ENCODE measurements at regions not wholly inside any gene's neighbourhood (a gene's known extent, or its start where the extent isn't known, plus 50 kb on each side); places are given as distances from the start of the nearest gene placed in this dataset.

DNA sequence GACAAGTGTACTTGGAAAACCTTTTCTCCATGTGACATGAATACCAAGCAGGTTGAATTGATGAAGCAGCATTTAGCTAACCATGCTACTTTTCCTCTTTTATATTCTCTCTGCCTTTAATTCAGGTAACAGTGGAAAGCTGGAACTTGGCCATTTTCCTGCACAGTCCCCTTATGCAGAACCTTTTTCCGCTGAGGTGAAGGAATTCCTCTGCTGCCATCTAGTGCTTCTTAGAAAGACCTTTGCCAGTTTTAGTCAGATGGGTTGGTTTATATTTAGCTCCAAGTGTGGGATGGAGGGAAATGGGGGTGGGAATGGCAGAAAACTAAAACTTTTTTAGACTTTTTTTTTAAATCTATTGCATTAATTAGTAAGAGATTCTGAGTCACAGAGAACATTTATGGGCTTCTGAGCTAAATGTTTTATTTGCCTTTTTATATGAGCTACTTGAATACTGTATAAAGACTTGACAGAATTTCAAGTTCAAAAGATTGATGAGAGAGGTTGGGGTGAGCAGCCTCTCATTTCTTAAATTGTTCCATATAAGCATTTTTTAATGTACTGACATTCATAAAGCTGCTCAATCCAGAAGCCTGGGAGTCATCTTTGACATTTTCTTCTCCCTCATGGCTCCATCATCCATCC is 153.9 kb upstream of the ZC3H12C start:
- ATAC-seq = peak; percentile 96
- TF ChIP-seq ZFP3 (CRISPR knock-in tag; IDR thresholded peaks at IDR 0.05) = no peak
- no peak for TF ChIP-seq ZNF70 (CRISPR knock-in tag; IDR thresholded peaks at IDR 0.05)
- no peak for TF ChIP-seq ARNTL (CRISPR knock-in tag; IDR thresholded peaks at IDR 0.05; ENCODE audit: borderline replicate concordance, low read depth)
- TF ChIP-seq PPARA (CRISPR knock-in tag; IDR thresholded peaks at IDR 0.05; ENCODE audit: borderline replicate concordance) = no peak
- no peak for TF ChIP-seq CREB5 (CRISPR knock-in tag; IDR thresholded peaks at IDR 0.05; ENCODE audit: low read depth)
- no peak for TF ChIP-seq ZNF565 (CRISPR knock-in tag; conservative IDR thresholded peaks at IDR 0.05; ENCODE audit: low read depth)
- TF ChIP-seq SNAI2 (CRISPR knock-in tag; IDR thresholded peaks at IDR 0.05) = no peak
- no peak for TF ChIP-seq TCF4 (CRISPR knock-in tag; IDR thresholded peaks at IDR 0.05; ENCODE audit: borderline replicate concordance)

DNA sequence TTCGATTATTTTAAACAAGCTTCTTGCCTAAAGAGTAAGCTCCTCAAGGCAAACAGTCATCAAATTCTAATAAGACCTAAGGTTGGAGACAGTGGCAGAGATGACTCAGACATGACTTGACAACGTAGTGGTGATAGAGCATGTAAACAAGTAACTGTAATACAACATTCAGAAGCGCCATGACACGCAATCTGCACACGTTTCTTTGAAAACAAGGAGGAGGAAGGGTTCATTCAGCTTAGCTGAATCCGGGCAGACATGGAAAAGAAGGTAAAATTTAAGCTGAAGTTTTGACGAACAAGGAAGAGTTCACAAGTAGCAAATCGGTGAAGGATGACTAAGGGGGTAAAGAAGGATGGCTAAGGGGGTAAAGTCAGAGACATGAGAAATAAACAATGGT is 152.4 kb upstream of the ZC3H12C start:
- ATAC-seq = no peak
- TF ChIP-seq ZFP30 (CRISPR knock-in tag; IDR thresholded peaks at IDR 0.05) (no peak), TOX (CRISPR knock-in tag; IDR thresholded peaks at IDR 0.05; ENCODE audit: borderline replicate concordance) (no peak)

DNA sequence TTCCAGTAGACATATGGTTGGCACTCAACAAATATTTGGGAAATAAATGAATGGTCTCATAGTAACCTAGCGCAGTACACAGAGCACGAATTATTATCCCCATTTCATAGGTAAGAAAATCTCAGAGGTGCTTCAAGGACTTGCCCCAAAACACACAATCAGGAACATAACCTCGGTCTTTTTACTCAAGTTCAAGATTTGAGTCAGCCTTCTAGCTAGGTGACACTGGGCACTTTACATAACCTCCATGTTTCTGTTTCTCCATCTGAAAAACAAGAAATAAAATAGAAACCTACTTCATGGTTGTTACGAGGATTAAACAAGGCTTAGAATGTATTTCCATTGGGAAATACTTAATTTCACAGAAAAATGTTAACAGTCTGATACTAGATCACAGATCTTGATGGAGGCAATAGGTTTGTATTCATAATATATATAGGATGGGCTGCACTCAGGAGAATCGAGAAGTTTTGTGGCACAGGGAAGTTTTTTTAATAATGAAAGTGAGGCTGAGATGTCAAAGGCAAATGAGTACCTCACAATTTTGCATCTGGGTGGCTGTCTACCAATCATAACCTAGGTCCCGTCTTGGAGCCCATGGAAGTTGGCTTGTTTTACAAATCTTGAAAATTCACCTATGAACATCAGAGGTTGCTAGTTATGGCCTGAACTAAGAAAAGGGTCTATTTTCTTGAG is 147.4 kb upstream of the ZC3H12C start:
- ATAC-seq = peak; percentile 61
- no peak for TF ChIP-seq ZFP30 (CRISPR knock-in tag; IDR thresholded peaks at IDR 0.05)
- TF ChIP-seq TSHZ2 (CRISPR knock-in tag; IDR thresholded peaks at IDR 0.05) = no peak
- no peak for TF ChIP-seq PPARA (CRISPR knock-in tag; IDR thresholded peaks at IDR 0.05; ENCODE audit: borderline replicate concordance)
- TF ChIP-seq ZNF70 (CRISPR knock-in tag; IDR thresholded peaks at IDR 0.05) = no peak
- no peak for TF ChIP-seq SNAI2 (CRISPR knock-in tag; IDR thresholded peaks at IDR 0.05)
- no peak for TF ChIP-seq POU6F1 (CRISPR knock-in tag; IDR thresholded peaks at IDR 0.05; ENCODE audit: borderline replicate concordance, low read depth)
- no peak for TF ChIP-seq ZNF565 (CRISPR knock-in tag; conservative IDR thresholded peaks at IDR 0.05; ENCODE audit: low read depth)
- TF ChIP-seq GLIS3 (CRISPR knock-in tag; IDR thresholded peaks at IDR 0.05) = no peak
- no peak for TF ChIP-seq ZFP3 (CRISPR knock-in tag; IDR thresholded peaks at IDR 0.05)
- TF ChIP-seq ZC3H10 (CRISPR knock-in tag; IDR thresholded peaks at IDR 0.05) = no peak
- no peak for TF ChIP-seq BACH2 (CRISPR knock-in tag; IDR thresholded peaks at IDR 0.05; ENCODE audit: borderline replicate concordance)

GRCh38 chr11:109946322-109946846 is 146.8 kb upstream of the ZC3H12C start:
- ATAC-seq = peak; percentile 99
- TF ChIP-seq SNAI2 (CRISPR knock-in tag; IDR thresholded peaks at IDR 0.05) (no peak), ZNF8 (CRISPR knock-in tag; IDR thresholded peaks at IDR 0.05) (no peak), ARNTL (CRISPR knock-in tag; IDR thresholded peaks at IDR 0.05; ENCODE audit: borderline replicate concordance, low read depth) (no peak), ESRRG (CRISPR knock-in tag; IDR thresholded peaks at IDR 0.05) (no peak), ZC3H10 (CRISPR knock-in tag; IDR thresholded peaks at IDR 0.05) (no peak), CSDC2 (CRISPR knock-in tag; IDR thresholded peaks at IDR 0.05) (no peak), RARB (CRISPR knock-in tag; IDR thresholded peaks at IDR 0.05) (no peak), TOX (CRISPR knock-in tag; IDR thresholded peaks at IDR 0.05; ENCODE audit: borderline replicate concordance) (no peak), PATZ1 (CRISPR knock-in tag; IDR thresholded peaks at IDR 0.05; ENCODE audit: borderline replicate concordance) (no peak), PPARA (CRISPR knock-in tag; IDR thresholded peaks at IDR 0.05; ENCODE audit: borderline replicate concordance) (no peak), CREB5 (CRISPR knock-in tag; IDR thresholded peaks at IDR 0.05; ENCODE audit: low read depth) (no peak), TSHZ2 (CRISPR knock-in tag; IDR thresholded peaks at IDR 0.05) (no peak), ISL1 (CRISPR knock-in tag; IDR thresholded peaks at IDR 0.05) (no peak)

All from SK-N-SH treated with all-trans-retinoic acid at 6 μM for 48 hours (cell line).